ENCODE measurements at regions not wholly inside any gene's neighbourhood (a gene's known extent, or its start where the extent isn't known, plus 50 kb on each side); places are given as distances from the start of the nearest gene placed in this dataset.

GRCh38 chr1:182120411-182121258, 59.1 kb upstream of the ZNF648 start:
- peak; percentile 60 for DNase-seq

GRCh38 chr1:182119631-182120030, 58.1 kb upstream of the ZNF648 start:
- no peak for DNase-seq

DNA sequence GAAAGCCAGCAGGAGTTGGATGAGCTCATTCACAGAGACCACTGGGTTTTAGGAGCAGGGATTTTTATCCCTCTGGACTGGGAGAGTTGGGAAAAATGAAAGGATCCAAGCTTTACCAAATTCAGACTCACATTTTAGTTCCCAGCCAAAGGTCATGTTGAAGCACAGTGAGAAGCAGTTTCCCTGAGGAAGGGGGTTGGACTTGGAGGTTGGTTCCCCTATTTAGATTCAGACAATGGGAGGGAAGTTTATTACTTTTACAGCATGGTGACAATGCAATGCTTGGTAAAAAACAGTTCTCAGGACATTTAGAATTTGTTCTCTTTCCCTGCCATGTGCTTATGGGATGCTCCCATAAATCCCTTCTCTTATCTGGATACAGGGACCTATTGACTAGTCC, 57.3 kb upstream of the ZNF648 start:
- DNase-seq: no peak

- no peak for DNase-seq
Measured at GRCh38 chr1:182114627-182115023, 53.1 kb upstream of the ZNF648 start.

GRCh38 chr1:182113879-182114626, 52.5 kb upstream of the ZNF648 start:
- peak; percentile 27 for DNase-seq

GRCh38 chr1:182111496-182111895, 50.0 kb upstream of the ZNF648 start:
- DNase-seq: no peak
